Thoracic aorta (tissue), 2 donors: ENCODE measurements at regions not wholly inside any gene's neighbourhood (a gene's known extent, or its start where the extent isn't known, plus 50 kb on each side); places are given as distances from the start of the nearest gene placed in this dataset.
A peak's percentile ranks its signal among the peaks of the same experiment; 100 is the strongest.

Source experiments
- ATAC-seq: fragments of 150-250 bp; one replicate; pipeline ENCODE4 v1.8.0; 2017; ENCODE audit warnings: low read depth; ENCODE audit not compliant: insufficient number of reproducible peaks, low FRiP score
- DNase-seq: peaks from one replicate; pipeline ENCODE4 v3.0.0-alpha.2; 2020; ENCODE audit warnings: low spot score
- H3K27ac ChIP-seq, 2 donors: fragments of 200-600 bp; sonication (generic); 1 replicate in 1 of 2; 2 replicates in 1 of 2; pipeline ENCODE4 v1.5.1; 2016; ENCODE audit warnings: mild to moderate bottlenecking in 2 of 2, moderate library complexity in 2 of 2
- H3K27me3 ChIP-seq: fragments of 200-600 bp; sonication (generic); replicated peaks from 2 replicates; pipeline ENCODE4 v1.6.0; 2016; ENCODE audit warnings: mild to moderate bottlenecking; ENCODE audit not compliant: insufficient read depth
- H3K36me3 ChIP-seq: fragments of 200-600 bp; sonication (generic); one replicate; pipeline ENCODE4 v1.5.1; 2016
- H3K4me1 ChIP-seq, 2 donors: fragments of 200-600 bp; sonication (generic); 1 replicate in 1 of 2; 2 replicates in 1 of 2; pipeline versions ENCODE4 v1.5.1 to v1.6.0; 2016; ENCODE audit warnings: low read depth in 2 of 2, mild to moderate bottlenecking in 1 of 2; ENCODE audit not compliant: control insufficient read depth in 1 of 2
- H3K4me3 ChIP-seq: fragments of 200-600 bp; sonication (generic); 2 replicates; pipeline ENCODE4 v1.5.1; 2016; ENCODE audit warnings: mild to moderate bottlenecking
- H3K9me3 ChIP-seq: fragments of 200-600 bp; sonication (generic); 2 replicates; pipeline ENCODE4 v1.5.1; 2016
- CTCF ChIP-seq: fragments of 200-600 bp; sonication (generic); IDR thresholded peaks from one replicate; pipeline ENCODE4 v1.5.1; 2019; ENCODE audit warnings: antibody characterized with exemption

DNA sequence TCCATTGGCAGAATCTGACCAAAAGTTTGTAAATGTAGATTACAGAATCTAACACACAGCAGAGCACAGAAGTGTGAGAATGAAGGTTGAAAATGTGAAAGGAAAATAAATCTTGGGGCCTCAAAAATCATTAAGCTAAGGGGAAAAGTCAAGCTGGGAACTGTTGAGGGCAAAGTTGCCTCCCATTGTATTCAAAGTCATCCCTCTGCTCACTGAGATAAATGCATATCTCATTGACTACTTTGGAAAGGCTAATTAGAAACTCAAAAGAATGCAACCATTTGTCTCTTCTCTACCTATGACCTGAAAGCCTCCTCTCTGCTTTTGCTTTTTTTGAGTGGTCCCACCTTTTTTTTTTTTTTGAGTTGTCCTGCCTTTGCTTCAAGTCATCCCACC, 97.4 kb upstream of the ATF7IP start:
- Histone ChIP-seq H3K4me1 (no peaks in the 10 kb centered on the region), H3K4me3 (no peak overlapping the region), H3K27ac (no peak overlapping the region), H3K9me3 (no peaks in the 10 kb centered on the region), H3K36me3 (no peaks in the 10 kb centered on the region), H3K27me3 (no peaks in the 10 kb centered on the region)
- ATAC-seq (no peak), DNase-seq (no peak)
- TF ChIP-seq CTCF: no peak

DNA sequence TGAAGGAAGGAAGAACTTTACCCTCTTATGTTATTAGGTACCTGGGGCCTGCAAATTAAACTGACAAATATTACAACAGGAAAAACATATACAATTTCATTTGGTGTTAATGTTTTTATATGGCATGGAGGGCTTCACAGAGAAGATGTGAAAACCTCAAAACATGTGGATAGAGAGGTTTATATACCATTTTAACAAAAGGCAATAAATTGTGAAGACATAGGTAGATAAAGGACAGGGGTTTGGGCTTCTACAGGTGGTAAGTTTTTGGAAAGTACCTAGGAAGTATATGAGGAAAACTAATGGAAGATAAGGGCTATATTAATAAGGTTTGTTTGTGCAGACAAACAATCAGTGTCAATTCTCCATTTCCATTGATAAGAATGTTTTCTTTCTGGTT, 95.1 kb upstream of the ATF7IP start:
- no peak for TF ChIP-seq CTCF
- H3K27ac ChIP-seq: no peak overlapping the region
- H3K27me3 ChIP-seq: no peaks in the 10 kb centered on the region
- H3K36me3 ChIP-seq: no peaks in the 10 kb centered on the region
- H3K4me3 ChIP-seq: no peak overlapping the region
- H3K9me3 ChIP-seq: no peaks in the 10 kb centered on the region
- ATAC-seq (no peak), DNase-seq (no peak)
- no peaks in the 10 kb centered on the region for H3K4me1 ChIP-seq

- DNase-seq (no peak), ATAC-seq (no peak)
- H3K27me3 ChIP-seq: no peaks in the 10 kb centered on the region
- TF ChIP-seq CTCF: no peak
- no peaks in the 10 kb centered on the region for H3K36me3 ChIP-seq
- H3K4me1 ChIP-seq: no peaks in the 10 kb centered on the region
- peak overlapping the region in 1 of 2 donors; percentile 33 for H3K27ac ChIP-seq
- H3K9me3 ChIP-seq: no peaks in the 10 kb centered on the region
- H3K4me3 ChIP-seq: no peak overlapping the region
These were observed 92.2 kb upstream of the ATF7IP start for GRCh38 chr12:14272956-14273912.

- no peak for TF ChIP-seq CTCF
- no peaks in the 10 kb centered on the region for H3K27me3 ChIP-seq
- H3K27ac ChIP-seq: peak overlapping the region in 1 of 2 donors; percentile 13
- H3K9me3 ChIP-seq: no peaks in the 10 kb centered on the region
- H3K36me3 ChIP-seq: no peaks in the 10 kb centered on the region
- no peak for ATAC-seq
- no peaks in the 10 kb centered on the region for H3K4me1 ChIP-seq
- no peak overlapping the region for H3K4me3 ChIP-seq
- DNase-seq: no peak
These were observed 91.6 kb upstream of the ATF7IP start for GRCh38 chr12:14273913-14274311.

DNA sequence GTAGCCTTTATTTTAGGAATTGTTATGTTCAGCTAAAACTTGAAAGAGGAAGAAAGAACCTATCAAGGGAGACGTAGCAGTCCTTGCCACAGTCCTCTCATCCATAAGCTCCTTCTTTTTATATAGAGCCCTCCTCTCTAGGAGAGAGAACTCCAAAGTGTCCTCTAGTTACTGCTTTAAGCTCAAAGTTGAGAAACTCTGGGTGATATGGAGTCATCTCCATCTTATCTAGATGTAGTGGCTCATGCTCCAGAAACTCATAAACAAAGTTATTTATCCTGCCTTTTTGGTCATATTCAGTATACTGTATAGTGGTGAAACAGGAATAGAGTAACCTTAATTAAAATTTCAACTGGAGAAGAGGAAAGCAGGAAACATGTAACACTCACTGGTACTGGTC, 90.4 kb upstream of the ATF7IP start:
- no peak for ATAC-seq
- H3K9me3 ChIP-seq: no peaks in the 10 kb centered on the region
- no peak for TF ChIP-seq CTCF
- H3K27me3 ChIP-seq: no peaks in the 10 kb centered on the region
- H3K27ac ChIP-seq: no peak overlapping the region
- H3K4me1 ChIP-seq: no peaks in the 10 kb centered on the region
- no peaks in the 10 kb centered on the region for H3K36me3 ChIP-seq
- DNase-seq: no peak
- H3K4me3 ChIP-seq: no peak overlapping the region
